Psoas muscle (tissue), 7 donors: ENCODE measurements at regions not wholly inside any gene's neighbourhood (a gene's known extent, or its start where the extent isn't known, plus 50 kb on each side); places are given as distances from the start of the nearest gene placed in this dataset.

Source experiments
- ATAC-seq, 4 donors: fragments of 200-7000 bp; cut with Tn5 transposase; one replicate each; pipeline ENCODE4 v1.9.1; 2020; ENCODE audit warnings: moderate library complexity in 3 of 4, mild to moderate bottlenecking in 2 of 4
- DNase-seq, 2 donors: peaks; one replicate each; pipeline ENCODE4 v3.0.0-alpha.2; 2020
- H3K27ac ChIP-seq: fragments of 200-600 bp; one replicate; pipeline ENCODE4 v1.8.0; 2022
- H3K27me3 ChIP-seq, 3 donors: fragments of 200-600 bp in 1 of 3; one replicate each; pipeline versions ENCODE4 v1.6.1 to v1.8.0; 2013 to 2022; ENCODE audit warnings: low read length in 2 of 3, mild to moderate bottlenecking in 2 of 3, moderate library complexity in 1 of 3; ENCODE audit not compliant: insufficient read depth in 3 of 3
- H3K36me3 ChIP-seq, 2 donors: fragments of 200-600 bp in 1 of 2; one replicate each; pipeline versions ENCODE4 v1.6.1 to v1.8.0; 2013 to 2022; ENCODE audit warnings: low read depth in 1 of 2, mild to moderate bottlenecking in 1 of 2, moderate library complexity in 1 of 2; ENCODE audit not compliant: insufficient read depth in 1 of 2
- H3K4me1 ChIP-seq: fragments of 200-600 bp; one replicate; pipeline ENCODE4 v1.8.0; 2022
- H3K4me3 ChIP-seq: fragments of 200-600 bp; one replicate; pipeline ENCODE4 v1.8.0; 2022; ENCODE audit warnings: mild to moderate bottlenecking
- H3K9me3 ChIP-seq: fragments of 200-600 bp; one replicate; pipeline ENCODE4 v1.8.0; 2022
- WGBS, 3 donors: extraction: QIAGEN DNeasy Blood & Tissue Kit; methylation state at CpG; one replicate each; pipeline versions ENCODE4 v1.1.6 to v1.1.7; 2013; 5-methylcytosine and 5-hydroxymethylcytosine counted together
- intact Hi-C, 2 donors: fragments of 100-400 bp; cut with DNase I; formaldehyde crosslinking; loops; one replicate each; pipeline versions ENCODE4 v1.11.0 to v1.14.2; 2022
- TF ChIP-seq, protein P1 (sequence below): fragments of 200-600 bp; IDR thresholded peaks from one replicate; pipeline ENCODE4 v1.8.0; 2022; ENCODE audit warnings: antibody characterized with exemption
- donor health status: healthy with polysubstance abuse.
- donor health status: DM: no; HTN: no; CAD: no; lungs with moderate emphysema.
- donor health status: Bipolar disorder and iron deficiency.
- donor health status: healthy.
- donor health status: DM: yes; HTN: yes; CAD: no.
- donor health status: DM: no; HTN: no; CAD: no.
- donor health status: DM: yes; HTN: yes; CAD: no.

DNA sequence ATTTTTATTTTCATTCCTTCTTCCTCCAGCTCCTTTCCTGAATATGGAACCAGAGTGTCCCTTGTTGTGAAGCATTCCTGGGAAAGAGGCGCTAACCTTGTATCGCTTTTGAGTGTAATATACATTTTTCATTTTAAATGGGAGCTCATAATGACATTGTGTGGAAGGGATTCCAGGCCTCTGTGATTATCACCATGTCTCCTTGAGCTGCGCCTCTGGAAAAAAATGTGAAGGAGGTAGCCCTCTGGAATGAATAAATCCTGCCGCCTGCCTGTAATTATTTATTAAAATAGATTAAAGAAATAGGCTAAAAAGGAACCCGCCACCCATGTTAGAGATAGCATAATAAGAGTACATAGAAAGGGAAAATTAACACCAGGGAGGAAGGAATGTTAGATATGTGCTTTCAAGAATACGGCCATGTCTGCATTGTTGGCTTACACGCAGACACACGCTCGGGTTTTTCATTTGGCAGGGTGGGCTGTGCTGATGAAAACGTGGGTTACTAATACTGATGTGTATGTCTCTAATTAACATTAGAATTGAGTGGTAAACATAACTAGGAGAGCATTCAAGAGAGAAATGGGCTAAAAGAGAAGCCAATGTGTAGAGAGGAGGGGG, 138.5 kb downstream of the LINC00237 start:
- Histone ChIP-seq H3K4me1 (no peaks in the 10 kb centered on the region), H3K9me3 (no peaks in the 10 kb centered on the region), H3K4me3 (no peak overlapping the region), H3K27me3 (peaks cover 1 to 8% (median 7%) of the 10 kb centered on the region in 3 donors), H3K36me3 (no peaks in the 10 kb centered on the region), H3K27ac (no peak overlapping the region)
- intact Hi-C loops, result no loop called here
- WGBS, 3 donors, result 66 to 72% (median 71%) methylated on average over 10 of the region's 10 CpGs
- TF ChIP-seq, protein P1, sequence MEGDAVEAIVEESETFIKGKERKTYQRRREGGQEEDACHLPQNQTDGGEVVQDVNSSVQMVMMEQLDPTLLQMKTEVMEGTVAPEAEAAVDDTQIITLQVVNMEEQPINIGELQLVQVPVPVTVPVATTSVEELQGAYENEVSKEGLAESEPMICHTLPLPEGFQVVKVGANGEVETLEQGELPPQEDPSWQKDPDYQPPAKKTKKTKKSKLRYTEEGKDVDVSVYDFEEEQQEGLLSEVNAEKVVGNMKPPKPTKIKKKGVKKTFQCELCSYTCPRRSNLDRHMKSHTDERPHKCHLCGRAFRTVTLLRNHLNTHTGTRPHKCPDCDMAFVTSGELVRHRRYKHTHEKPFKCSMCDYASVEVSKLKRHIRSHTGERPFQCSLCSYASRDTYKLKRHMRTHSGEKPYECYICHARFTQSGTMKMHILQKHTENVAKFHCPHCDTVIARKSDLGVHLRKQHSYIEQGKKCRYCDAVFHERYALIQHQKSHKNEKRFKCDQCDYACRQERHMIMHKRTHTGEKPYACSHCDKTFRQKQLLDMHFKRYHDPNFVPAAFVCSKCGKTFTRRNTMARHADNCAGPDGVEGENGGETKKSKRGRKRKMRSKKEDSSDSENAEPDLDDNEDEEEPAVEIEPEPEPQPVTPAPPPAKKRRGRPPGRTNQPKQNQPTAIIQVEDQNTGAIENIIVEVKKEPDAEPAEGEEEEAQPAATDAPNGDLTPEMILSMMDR, result no peak
- ATAC-seq, result no peak
- DNase-seq, result no peak

DNA sequence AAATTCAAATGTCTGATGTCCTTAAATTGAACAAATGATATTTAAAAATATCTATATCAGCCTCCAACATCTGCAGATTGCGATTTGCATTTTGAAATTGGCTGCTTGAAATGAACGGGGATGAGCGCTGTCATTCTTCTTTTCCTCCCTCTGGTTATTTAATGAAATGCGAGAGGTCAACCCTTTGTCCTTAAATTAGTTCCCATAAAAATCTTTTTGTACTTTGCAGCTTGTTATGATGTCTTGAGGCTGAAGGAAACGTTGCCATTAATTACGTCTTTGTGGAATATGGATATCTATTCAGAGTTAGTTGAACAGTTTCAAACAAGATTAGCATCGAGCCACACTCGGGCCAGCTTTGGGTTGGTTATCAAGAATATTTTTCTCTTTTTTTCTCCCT, 140.0 kb downstream of the LINC00237 start:
- TF ChIP-seq, protein P1, result no peak
- ATAC-seq (no peak), DNase-seq (no peak)
- intact Hi-C loops, result no loop called here
- Histone ChIP-seq H3K27me3 (peaks cover 1 to 16% (median 7%) of the 10 kb centered on the region in 3 donors), H3K9me3 (no peaks in the 10 kb centered on the region), H3K4me1 (no peaks in the 10 kb centered on the region), H3K4me3 (no peak overlapping the region), H3K36me3 (no peaks in the 10 kb centered on the region), H3K27ac (no peak overlapping the region)
- WGBS, 3 donors, result 77 to 79% (median 77%) methylated on average over 8 of the region's 8 CpGs

DNA sequence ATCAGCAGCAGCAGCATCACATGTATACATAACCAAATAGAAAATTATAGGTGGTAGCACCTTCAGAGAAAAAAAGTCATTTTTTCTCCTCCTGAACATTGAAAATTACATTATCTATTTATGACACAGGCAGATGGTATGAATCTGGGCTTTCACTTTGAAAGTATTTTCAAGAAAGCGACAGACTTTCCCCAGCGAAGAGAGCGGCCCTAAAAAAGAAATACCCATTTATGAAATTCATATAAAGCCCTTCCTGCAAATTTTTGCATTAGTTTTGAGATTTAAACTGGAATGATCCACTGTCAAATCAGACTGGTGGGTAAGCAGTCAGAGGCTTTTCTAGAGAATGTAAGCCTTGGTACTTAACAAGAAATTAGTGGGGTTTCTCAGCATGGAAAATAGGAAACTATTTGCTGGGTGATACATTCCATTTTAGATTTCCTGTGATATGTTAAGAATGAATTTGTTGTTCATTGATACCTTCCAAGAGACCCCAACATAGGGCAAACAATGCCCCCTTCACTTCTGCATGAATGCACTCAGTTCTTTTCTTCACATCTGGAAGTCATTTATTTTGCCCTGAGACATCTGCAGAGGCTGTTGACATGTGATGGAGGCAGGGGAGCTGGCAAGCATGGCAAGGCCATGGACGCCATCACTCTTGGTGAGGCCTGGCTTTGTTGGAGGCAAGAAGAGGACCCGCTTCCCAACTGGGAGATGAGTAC, 147.0 kb downstream of the LINC00237 start:
- no peak overlapping the region for H3K27ac ChIP-seq
- intact Hi-C loops, result no loop called here
- DNase-seq (no peak), ATAC-seq (no peak)
- no peaks in the 10 kb centered on the region for H3K36me3 ChIP-seq
- H3K4me1 ChIP-seq, result no peaks in the 10 kb centered on the region
- H3K4me3 ChIP-seq, result no peak overlapping the region
- 75 to 86% (median 80%) methylated on average over 5 of the region's 5 CpGs for WGBS, 3 donors
- H3K27me3 ChIP-seq, result peaks cover under 1 to 25% (median 7%) of the 10 kb centered on the region in 3 donors
- no peaks in the 10 kb centered on the region for H3K9me3 ChIP-seq
- TF ChIP-seq, protein P1, result no peak

DNA sequence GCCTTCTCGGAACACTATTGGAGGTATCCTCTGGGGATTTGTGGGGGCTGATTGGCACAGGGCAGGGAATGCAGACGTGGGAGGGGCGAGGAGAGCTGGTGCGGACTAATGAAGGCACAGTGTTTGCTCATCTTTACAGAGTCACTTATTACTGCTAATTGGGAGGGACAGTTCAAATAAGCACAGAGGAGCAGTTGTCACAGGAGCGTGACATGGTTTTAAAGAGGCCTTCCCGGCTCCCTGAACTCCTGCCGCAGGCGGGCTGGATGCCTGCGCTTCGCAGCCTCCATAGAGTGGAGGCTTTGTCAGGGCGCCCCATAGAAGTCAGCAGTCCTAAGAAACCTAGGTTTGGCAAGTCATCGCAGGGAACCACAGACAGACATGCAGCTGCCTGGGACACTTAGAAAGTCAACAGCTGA, 149.6 kb downstream of the LINC00237 start:
- TF ChIP-seq, protein P1, result no peak
- H3K4me1 ChIP-seq, result no peaks in the 10 kb centered on the region
- intact Hi-C loops, result no loop called here
- no peaks in the 10 kb centered on the region for H3K36me3 ChIP-seq
- H3K4me3 ChIP-seq, result no peak overlapping the region
- DNase-seq (no peak), ATAC-seq (no peak)
- no peak overlapping the region for H3K27ac ChIP-seq
- peaks cover 0 to 18% (median 5%) of the 10 kb centered on the region in 3 donors for H3K27me3 ChIP-seq
- H3K9me3 ChIP-seq, result no peaks in the 10 kb centered on the region
- 25 to 31% (median 29%) methylated on average over 12 of the region's 12 CpGs for WGBS, 3 donors
